HG03469 (cell line): ENCODE measurements at regions not wholly inside any gene's neighbourhood (a gene's known extent, or its start where the extent isn't known, plus 50 kb on each side); places are given as distances from the start of the nearest gene placed in this dataset.

Experiments used
- ATAC-seq: cut with Tn5 transposase; IDR thresholded peaks from one replicate; pipeline ENCODE4 v1.9.1; 2021; ENCODE audit warnings: mild to moderate bottlenecking, moderate library complexity, moderate number of reproducible peaks; ENCODE audit not compliant: unreplicated experiment

DNA sequence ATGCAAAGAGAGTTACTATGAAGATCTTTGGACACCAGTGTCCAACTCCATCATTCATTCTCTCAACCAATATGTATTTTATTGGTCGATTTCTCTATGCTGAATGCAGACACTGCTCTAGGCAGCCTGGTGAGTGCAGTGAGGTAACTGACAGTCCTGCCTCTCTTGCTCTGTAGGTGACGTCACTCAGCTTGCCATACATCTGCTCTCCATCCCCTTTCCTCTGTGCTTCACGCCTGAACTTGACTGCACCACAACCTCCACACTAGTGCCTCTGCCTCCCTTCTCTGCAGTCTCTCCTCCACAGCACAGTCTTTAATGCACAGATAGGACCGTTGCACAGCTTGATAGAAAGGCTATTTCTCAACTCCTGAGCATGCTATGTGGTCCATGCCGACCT lies 344.9 kb upstream of the NOCT start:
- ATAC-seq = no peak

DNA sequence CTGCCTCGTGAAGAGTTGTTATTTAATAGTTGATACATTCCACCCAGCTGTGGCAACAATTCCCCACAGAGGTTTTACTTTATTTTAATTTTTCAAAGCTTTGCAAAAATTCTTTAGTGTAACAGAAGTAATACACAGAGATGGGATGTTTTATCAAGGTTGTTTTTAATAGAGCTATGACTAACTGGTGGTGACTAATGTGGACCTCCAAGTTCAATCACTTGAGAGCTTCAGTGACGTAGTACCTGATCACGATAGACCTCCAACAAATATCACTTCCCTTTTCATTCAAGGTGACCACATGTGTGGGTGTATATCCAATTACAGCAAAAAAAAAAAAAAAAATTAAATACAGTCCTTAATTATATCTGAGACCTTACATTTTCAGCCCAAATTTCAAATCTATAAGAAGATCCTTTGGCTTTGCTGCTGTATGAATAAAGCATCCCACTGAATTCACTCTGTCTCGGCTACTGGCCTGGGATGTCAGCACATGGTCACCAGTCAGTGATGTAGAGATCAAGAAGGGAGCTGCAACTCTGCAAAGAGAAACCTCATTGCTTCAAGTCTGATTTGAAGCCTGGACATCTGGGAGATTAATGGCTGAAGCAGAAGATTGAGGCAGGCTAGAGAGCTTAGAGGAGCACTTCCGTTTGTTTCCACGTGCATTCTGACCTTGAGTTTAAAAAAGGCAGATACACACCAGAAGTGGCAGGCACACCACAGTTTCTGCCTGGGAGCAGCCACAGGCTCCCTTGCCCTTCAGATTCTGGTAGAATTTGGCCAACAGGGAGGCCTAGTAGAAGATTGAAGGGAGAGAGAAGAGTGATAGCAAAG lies 345.9 kb upstream of the NOCT start:
- peak; percentile 71 for ATAC-seq

DNA sequence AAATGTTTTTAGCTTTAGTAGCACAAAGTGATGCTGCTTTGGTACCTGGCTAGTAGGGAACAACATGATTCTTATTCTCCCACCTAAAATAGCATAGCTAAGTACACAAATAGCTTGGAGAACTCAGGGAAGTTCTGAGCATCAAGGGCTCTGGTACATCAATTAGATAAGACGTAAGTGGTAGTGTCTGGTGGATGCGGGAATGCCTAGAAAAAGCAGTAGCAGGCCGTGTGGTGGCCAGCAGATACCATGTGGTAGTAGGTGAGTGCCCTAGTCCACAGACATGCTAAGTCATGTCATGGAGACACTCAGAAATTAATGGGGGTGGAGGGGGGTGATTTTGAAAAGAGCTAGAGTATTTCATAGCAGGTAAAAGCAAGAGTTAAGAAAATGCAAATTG lies 347.3 kb upstream of the NOCT start:
- no peak for ATAC-seq

DNA sequence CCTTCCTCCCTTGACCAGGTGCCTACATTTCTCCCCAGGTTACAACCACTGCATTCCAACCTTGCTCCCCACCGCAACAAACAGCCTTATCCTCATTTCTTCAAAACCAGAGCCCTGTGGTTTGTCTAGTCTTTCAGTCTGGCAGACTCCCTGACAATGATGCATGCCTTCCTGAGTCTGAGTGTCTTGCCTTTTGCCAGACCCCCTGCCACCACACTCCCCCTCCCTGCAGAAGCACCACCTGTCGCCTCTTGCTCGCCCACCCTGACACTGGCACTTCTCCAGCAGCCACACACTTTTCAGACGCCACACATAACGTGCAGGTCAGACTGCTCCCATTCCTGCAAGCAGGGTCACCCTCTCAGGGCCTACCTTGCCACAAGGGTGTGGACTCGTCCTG lies 349.2 kb upstream of the NOCT start:
- ATAC-seq = no peak

DNA sequence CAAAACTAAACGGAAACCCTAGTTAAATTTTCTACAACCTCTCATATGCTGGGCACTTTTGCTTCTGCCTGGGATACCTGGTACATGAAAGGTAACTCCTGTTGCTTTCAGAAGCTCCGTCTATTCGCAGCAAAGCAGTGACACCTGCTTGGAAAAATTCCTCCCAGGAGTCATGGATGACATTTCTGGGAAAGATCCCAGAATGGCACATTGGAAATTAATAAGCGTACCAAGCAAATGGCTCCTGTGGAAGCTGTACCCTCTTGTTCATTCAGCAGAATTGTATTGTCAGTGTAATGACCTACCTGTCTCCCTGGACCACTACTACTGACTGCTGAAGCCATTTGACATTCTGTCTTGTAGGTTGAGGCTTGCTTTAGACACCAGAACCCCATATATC lies 349.7 kb upstream of the NOCT start:
- no peak for ATAC-seq

DNA sequence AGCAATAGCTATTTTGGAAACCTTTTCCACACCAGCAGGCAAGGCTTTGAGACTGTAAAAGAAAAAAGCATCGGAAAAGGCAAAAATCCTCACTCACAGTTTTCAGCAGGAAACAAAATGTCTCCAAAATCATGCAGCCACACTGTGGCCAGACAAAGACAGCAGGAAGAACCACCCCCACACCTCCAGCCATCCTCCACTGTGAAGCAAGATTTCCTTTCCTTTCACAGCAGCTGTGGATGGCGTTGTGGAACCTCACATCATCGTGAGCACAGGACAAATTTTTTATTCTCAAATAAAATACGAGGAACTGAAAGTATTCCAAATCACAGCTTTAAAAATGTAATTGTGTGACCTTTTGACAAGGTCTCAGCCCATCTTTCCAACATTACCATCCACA lies 351.7 kb upstream of the NOCT start:
- no peak for ATAC-seq

DNA sequence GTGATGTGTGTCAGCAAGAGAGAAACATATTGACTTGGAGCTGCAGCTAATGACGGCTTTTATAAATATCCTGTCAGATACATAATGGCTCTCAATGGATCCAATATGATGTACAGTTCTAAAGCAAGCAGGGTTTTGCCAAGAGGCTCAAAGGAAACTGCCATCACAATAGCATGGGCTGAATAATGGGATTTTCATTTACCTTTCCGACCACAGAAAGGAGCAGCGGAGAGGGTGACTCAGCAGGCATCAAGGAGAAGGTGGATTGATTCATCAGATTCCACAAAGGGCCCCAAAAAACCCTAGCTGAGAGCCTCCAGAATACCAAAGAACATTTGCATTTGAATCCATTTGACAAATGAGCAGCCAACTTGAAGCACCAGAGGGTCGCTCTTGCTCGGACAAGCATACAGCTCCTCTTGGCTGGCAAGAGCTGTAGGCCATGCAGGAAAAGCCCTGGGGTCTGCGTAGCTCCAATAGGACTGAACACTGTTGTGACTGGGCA lies 355.7 kb upstream of the NOCT start:
- no peak for ATAC-seq

DNA sequence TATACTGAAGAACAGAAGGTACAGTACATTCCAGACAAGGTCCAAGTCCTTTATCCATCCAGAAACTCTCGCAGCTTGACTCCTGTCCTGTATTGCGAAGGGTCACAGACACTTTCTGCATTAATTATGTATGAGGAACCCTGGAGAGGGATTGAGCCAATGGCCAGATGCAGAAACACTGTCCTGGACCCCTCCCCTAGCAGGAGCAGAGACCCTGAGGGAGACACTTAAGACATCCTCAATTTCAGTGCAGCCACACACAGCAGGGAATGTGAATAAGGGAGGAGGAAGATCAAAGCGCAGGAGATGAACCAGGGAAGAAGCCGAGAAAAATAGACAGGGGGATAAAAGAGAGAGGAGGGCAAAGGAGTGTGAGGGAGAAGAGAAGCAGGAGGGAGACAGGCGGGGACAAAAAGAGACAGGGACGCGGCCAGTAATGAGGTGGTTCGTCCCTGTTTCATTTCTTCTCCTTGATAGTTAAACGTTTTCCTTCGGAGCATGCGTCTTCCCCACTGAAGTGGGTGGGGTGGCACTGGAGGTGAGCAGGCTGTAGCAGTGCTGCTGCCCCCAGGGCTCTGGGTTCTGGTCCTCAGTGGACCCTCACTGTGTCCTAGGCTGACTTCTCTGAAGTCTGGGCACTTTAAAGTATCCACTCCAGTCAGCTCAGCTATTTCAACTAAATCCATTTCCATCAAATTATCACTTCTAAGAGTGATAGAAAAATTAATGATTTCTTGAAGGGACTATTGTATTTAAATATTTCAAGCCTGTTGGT lies 356.4 kb upstream of the NOCT start:
- ATAC-seq = no peak

DNA sequence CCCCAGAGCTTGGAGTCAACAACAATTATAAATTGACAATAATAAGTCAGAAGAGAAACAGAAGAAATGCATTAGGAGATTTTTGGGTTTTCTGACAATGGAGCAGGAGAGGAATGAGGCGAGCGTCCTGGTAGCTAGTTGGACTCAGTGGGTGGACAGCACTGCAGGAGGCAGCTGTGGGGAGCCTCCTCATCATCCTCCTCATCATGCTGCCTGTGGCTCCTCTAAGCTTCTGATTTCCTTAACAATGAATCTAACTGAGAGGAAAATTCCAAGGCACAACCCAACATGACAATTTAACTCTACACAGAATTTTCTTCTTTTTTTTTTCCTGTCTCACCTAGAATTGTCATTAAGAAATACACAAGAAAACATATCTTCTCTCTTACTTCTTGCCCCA lies 357.1 kb upstream of the NOCT start:
- ATAC-seq = no peak

DNA sequence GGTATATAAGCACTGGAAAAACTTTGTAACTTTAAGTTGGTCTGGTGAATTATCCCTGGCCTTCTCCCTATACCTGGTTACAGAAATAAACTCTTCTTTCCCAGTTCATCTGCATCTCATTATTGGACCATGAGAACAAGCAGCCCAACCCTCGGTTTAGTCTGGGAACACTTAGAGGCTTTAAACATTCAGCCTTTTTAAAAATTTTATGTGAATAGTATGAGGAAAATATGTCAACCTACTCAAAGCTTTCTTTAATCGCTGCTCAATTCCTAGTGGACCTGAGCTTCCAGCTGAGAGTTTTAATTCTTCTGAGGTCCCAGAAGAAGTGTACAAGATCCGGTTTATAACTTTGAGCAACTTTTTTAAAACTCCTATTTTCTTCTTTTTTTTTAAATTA lies 358.6 kb upstream of the NOCT start:
- ATAC-seq = no peak

DNA sequence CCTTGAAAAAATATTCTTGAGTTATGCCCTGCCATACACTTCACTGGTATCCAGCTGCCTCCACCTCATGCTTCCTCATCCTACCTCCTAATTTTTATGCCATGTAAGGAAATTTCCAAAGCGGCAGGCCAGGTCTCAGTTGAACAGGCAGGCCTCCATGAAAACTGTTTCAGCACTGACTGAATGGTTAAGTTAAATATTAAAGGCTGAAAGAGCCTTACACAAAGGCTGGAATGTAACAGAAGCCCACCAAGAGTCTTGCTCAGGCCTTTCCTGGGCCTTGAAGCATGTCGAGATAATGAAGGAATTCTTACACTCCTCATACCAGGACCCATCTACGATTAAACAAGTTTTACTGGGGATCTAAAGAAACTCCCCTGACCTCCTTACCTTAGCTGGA lies 359.6 kb upstream of the NOCT start:
- no peak for ATAC-seq

DNA sequence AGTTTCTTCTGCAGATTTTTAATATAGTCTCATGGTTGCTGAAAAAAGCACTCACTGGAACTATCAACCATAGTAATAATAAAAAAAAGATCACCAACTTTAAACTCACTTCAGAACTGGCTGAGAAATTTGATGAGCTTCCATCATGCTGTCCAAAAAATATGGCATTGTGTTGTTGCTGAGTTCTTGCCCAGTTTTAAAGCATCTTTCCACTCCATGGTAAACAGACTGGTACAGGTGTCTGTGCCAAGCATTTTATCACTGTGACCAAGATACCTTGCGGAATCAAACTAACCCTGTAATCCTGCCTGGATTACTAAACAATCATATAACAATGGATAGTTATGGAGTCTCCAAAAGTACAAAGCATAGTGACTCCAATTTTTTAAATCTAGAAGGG lies 360.3 kb upstream of the NOCT start:
- no peak for ATAC-seq

DNA sequence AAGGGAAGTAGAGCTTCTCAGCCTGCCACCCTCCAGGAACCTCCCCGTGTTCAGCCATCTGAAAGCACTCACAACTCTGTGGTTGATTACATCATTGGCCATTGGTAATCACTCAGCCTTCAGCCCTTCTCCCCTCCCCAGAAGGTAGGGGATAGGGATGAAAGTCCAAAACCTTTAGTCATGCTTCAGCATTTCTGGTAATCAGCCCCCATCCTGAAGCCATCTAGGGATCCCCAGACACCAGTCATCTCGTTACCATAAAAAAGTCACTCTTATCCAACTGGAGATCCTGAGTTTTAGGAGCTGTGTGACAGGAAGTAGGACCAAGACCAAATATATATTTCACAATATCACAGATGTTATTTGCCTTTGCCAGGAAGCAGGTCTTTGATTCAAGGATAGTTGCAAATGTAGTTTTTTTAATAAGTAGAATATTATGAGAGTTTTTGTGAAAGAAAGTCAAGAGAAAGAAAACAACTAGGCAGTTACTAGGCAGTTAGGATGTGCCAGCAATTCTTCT lies 364.6 kb upstream of the NOCT start:
- no peak for ATAC-seq

DNA sequence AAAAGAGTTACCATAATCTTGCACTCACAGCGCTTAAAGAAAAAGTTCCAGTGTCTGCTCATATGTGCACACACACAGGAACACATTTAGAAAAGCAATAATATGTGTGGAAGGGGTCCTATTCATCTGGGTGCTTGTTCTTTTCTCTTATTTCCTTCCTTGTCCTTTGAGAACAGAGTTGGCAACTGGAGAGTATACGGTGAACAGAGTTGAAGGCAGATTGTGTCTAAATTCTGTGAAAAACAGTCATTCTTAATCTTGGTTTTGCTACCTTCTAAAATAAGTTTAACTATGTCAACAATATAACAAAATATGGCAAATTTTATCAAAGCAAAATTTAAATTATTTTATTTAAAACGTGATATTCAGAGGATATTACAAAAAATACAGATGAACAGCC lies 365.1 kb upstream of the NOCT start:
- ATAC-seq = no peak

DNA sequence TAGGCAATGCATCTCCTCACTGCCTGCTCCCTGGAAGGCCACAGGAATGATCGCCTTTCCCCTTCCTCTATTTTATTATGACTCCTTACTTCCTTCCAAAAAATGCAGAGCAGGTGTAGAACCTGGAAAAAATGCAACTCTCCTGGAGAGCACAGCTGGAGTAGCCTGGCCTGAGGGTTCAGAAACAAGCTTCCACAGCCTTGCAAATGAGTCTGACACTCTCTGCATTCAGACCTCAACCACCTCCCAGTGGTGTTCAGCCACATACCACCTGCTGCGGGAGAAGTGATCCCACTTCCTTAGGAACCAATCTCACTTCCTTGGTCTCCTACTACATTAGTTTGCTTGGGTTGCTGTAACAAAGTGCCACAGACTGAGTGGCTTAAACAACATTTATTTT lies 368.1 kb upstream of the NOCT start:
- ATAC-seq = no peak

DNA sequence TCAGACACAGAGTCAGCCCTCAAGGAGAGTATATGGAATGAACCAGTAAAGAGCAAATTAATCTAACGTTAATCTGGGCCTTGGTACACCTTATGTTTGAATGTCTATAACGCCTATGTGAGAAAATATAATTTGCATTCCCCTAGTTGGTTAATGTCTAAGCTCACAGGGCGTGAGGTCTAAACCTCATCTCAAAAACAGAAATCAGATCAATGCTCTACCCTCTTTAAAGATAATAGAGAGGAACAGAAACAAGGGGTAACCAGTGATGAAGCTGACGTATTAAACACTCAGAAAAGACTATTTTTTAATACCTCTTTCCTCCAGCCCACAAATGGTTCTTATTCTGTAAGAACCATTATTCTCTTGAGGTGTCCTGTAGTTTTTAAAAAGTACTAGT lies 369.2 kb upstream of the NOCT start:
- no peak for ATAC-seq

DNA sequence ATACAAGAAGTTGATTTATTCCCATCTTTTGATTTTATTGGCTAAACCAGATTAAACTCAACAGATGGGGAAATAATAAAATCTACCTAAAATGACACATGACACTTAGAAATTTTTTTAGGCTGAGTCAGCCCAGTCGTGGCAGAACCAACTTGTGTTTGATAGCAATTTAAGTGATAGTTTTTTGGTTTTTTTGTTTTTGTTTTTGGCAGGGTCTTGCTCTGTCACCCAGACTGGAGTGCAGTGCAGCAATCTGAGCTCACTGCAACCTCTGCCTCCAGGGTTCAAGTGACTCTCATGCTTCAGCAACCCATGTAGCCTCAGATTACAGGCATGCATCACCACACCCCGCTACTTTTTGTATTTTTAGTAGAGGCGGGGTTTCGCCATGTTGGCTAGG lies 370.3 kb upstream of the NOCT start:
- no peak for ATAC-seq

DNA sequence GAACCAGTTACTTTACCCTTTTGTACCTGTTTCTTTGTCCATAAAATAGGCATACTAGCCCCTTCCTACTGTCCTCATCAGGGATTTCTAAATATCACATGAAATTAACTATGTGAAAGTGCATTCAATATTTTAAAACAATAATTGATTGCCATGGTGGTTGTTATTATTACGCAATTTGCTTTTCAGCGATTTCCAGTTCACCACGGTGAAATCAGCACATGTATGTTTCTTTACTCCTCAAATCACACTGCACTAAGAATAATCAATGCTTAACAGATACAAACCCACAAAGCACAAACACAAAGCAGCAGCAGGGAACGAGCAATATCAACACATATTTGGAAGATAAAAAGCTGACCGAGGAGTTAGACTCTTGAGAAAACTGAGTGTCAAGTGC lies 371.3 kb upstream of the NOCT start:
- ATAC-seq = no peak

DNA sequence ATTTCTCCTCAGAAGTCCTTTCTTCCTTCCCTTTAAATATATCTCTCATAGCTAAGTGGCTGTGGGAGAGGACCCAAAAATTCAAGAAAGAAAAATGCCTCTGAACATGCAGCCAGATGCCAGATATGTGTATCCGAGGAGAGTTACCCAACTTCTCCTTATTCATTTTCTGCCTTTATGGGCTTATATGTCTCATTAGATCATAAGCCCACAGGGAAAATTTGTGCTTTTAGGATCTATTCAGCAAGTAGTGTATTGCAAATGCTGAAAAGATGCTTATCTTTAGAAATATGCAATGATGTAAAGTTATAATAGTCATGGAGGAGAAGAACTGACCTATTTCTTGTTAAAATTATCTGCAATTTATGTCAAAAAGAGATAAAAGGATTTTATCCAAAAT lies 371.8 kb upstream of the NOCT start:
- ATAC-seq = no peak

DNA sequence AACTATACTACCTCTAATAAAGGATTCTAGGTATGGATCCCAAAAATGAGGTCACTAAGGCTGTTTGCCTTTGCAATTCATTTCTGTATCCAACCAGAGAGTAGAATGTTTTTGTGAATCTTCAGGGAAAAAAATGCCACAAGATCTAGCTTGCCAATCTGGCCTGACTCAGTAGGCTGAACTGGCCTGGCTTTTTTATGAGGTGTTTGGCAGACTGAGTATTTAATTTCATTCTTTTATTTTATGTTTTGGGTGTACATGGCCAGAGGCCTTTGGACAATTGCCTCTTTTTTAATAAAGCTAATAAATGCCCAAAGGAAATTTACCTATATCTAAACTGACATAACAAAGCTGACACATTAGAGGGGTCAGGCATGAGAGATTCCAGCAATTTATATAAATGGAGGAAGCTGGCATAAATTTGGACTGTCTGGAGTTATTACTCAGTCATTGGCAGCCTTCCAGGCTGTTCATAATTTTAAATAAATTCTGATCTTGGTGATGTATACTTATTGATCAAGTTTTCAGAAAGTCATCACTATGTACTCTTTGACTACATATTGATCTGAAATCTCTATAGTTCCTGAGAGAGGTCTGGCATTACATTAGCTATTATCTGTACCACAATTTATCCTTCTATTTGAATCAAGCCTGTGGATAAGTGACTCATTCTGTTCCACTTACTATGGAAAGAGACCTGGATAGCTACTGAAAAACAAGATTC lies 376.4 kb upstream of the NOCT start:
- no peak for ATAC-seq

DNA sequence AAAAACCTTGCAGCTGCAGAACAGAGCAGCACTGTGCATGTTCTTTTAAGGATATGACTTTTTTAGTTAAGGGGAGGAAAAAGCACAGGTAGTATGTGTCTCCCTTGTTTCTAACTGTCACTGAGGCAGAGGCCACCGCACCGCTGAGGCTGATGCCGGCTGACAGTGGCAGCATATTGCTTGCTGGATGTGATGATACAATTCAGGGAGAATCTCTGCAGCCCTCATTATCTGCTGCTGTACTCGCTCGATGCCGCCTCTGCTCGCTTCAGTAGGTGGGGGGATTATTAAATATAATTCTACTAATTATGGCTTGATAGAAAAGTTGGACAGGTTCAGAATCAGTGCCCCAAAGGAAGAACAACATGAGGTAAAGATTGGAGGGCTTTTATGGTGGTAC lies 378.8 kb upstream of the NOCT start:
- ATAC-seq = no peak
